Activated B cell treated with CpG ODN at 0.5 μM for 24 hours (primary cell): ENCODE measurements at regions not wholly inside any gene's neighbourhood (a gene's known extent, or its start where the extent isn't known, plus 50 kb on each side); places are given as distances from the start of the nearest gene placed in this dataset.
"Not testable (repeated sequence)": the region's sequence is repeated elsewhere in the genome, so short reads cannot be mapped to it uniquely, and the experiment has no call there.

ENCODE experiments used
- ATAC-seq: fragments of 200-7000 bp; cut with Tn5 transposase; one replicate; pipeline ENCODE4 v1.10.0; 2021; ENCODE audit warnings: low read depth, mild to moderate bottlenecking, moderate library complexity
- CTCF ChIA-PET: fragments of 350-600 bp; sonication (Branson Sonifier 250); formaldehyde crosslinking; loops from one replicate; lab custom pipeline; 2021; ENCODE audit warnings: antibody characterized with exemption; lab: Charles Lee
- POLR2A ChIA-PET: fragments of 350-600 bp; sonication (Branson Sonifier 250); formaldehyde crosslinking; loops from one replicate; lab custom pipeline; 2021; ENCODE audit warnings: antibody characterized with exemption; lab: Charles Lee
- DNase-seq: peaks from one replicate; pipeline ENCODE4 v3.0.0; 2022
- H3K27ac Mint-ChIP-seq: one replicate; pipeline ENCODE4 v1.8.0; 2020; ENCODE audit warnings: mixed read lengths
- H3K27me3 Mint-ChIP-seq: one replicate; pipeline ENCODE4 v1.8.0; 2021; ENCODE audit warnings: mixed read lengths
- H3K36me3 Mint-ChIP-seq: one replicate; pipeline ENCODE4 v1.8.0; 2021; ENCODE audit warnings: low read depth, mixed read lengths
- H3K4me1 Mint-ChIP-seq: one replicate; pipeline ENCODE4 v1.8.0; 2021; ENCODE audit warnings: mixed read lengths
- H3K4me3 Mint-ChIP-seq: one replicate; pipeline ENCODE4 v1.8.0; 2020; ENCODE audit warnings: mild to moderate bottlenecking, mixed read lengths
- H3K9me3 Mint-ChIP-seq: one replicate; pipeline ENCODE4 v1.8.0; 2020; ENCODE audit warnings: mixed read lengths
- intact Hi-C: fragments of 100-400 bp; cut with micrococcal nuclease; formaldehyde crosslinking; loops from one replicate; pipeline ENCODE4 v1.15.1; 2024
- TF ChIP-seq, protein P1 (sequence below): fragments of 200-600 bp; IDR thresholded peaks from one replicate; pipeline ENCODE4 v1.8.0; 2022; ENCODE audit warnings: antibody characterized with exemption, mild to moderate bottlenecking

DNA sequence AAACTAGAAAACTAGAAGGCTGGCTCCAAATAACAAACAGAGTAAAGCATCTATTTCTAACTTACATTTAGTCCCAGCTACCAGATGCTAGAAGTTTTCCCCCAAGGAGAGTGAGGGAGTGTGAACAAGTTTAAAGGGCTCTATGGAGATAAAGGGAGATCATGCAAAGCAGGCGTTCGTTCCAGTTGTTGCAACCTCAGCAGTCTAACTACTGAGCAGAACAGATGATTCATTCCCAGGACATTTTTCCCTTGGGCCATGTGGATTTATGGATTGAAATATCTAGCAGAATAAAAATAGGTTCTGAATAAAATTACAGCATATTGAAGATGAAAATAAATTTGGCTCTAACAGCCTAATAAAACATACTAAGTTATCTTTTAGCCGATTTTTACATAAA lies 154.8 kb upstream of the TTC14 start:
- TF ChIP-seq, protein P1, sequence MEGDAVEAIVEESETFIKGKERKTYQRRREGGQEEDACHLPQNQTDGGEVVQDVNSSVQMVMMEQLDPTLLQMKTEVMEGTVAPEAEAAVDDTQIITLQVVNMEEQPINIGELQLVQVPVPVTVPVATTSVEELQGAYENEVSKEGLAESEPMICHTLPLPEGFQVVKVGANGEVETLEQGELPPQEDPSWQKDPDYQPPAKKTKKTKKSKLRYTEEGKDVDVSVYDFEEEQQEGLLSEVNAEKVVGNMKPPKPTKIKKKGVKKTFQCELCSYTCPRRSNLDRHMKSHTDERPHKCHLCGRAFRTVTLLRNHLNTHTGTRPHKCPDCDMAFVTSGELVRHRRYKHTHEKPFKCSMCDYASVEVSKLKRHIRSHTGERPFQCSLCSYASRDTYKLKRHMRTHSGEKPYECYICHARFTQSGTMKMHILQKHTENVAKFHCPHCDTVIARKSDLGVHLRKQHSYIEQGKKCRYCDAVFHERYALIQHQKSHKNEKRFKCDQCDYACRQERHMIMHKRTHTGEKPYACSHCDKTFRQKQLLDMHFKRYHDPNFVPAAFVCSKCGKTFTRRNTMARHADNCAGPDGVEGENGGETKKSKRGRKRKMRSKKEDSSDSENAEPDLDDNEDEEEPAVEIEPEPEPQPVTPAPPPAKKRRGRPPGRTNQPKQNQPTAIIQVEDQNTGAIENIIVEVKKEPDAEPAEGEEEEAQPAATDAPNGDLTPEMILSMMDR, result no peak
- peaks cover 2% of the 10 kb centered on the region for H3K9me3 Mint-ChIP-seq
- H3K27me3 Mint-ChIP-seq, result no peaks in the 10 kb centered on the region
- DNase-seq, result no peak
- ChIA-PET POLR2A (no interaction called here), CTCF (no interaction called here)
- intact Hi-C loops, result no loop called here
- no peaks in the 10 kb centered on the region for H3K36me3 Mint-ChIP-seq
- no peaks in the 10 kb centered on the region for H3K4me1 Mint-ChIP-seq
- ATAC-seq, result no peak
- H3K4me3 Mint-ChIP-seq, result no peak overlapping the region
- no peak overlapping the region for H3K27ac Mint-ChIP-seq

DNA sequence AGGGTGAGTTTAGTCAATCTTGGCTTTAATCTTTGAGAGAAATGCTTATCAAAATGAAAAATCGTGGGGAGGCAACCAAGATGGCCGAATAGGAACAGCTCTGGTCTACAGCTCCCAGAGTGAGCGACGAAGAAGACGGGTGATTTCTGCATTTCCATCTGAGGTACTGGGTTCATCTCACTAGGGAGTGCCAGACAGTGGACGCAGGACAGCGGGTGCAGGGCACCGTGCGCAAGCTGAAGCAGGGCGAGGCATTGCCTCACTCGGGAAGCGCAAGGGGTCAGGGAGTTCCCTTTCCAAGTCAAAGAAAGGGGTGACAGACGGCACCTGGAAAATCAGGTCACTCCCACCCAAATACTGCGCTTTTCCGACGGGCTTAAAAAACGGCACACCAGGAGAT lies 153.6 kb upstream of the TTC14 start:
- H3K4me3 Mint-ChIP-seq, H3K27me3 Mint-ChIP-seq, H3K27ac Mint-ChIP-seq, POLR2A ChIA-PET, ATAC-seq, CTCF ChIA-PET, intact Hi-C loops, DNase-seq, H3K4me1 Mint-ChIP-seq, H3K9me3 Mint-ChIP-seq, H3K36me3 Mint-ChIP-seq: not testable (repeated sequence)

DNA sequence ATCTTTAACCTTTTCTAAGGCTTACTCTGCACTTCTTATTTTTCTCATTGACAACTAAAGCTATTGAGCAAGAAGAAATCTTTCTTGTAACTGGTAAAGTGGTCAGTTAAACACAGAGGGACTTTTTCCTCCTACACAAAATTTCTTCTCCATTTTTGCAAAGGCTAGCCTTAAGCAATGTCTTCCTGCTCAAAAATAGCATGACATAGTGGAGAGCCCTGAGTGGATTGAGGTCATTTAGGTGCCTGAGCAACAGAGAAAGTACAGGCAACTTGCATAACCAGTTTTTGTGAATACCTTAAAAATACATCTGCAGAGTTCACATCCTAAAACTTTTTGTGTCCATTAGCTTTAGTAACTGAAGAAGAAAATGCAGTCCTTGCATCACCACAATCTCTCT lies 144.7 kb upstream of the TTC14 start:
- no peaks in the 10 kb centered on the region for H3K4me1 Mint-ChIP-seq
- TF ChIP-seq, protein P1, result no peak
- no peaks in the 10 kb centered on the region for H3K36me3 Mint-ChIP-seq
- intact Hi-C loops, result no loop called here
- H3K27ac Mint-ChIP-seq, result no peak overlapping the region
- no peaks in the 10 kb centered on the region for H3K9me3 Mint-ChIP-seq
- CTCF ChIA-PET, result no interaction called here
- DNase-seq (no peak), ATAC-seq (no peak)
- no peaks in the 10 kb centered on the region for H3K27me3 Mint-ChIP-seq
- H3K4me3 Mint-ChIP-seq, result no peak overlapping the region
- POLR2A ChIA-PET, result no interaction called here

DNA sequence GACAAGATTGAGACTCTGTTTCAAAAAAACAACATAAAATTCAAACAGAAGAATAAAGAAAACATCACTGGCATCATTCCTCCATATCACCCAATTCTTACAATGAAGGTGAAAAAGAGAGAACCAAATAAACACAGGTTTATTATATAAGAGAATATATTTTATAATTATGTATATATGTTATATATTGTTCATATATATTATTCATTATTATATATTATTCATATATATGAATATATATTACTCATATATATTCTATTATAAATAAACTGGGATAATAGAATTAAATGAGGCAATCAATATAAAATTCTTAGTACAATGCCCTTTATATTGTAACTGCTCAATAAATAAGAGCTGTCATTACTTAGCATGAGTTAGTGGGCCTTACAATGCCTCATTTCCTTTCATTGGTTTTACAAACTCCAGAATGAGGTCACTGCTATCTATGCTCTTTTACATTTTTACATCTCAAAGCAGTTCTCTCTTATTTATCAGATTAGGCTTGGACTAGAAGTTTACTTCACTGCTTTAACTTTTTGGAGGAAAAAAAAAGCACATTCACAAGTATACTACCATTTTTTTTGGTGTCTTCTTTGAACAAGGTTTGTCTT lies 135.5 kb upstream of the TTC14 start:
- Mint-ChIP-seq H3K9me3 (no peaks in the 10 kb centered on the region), H3K4me3 (no peak overlapping the region), H3K27ac (no peak overlapping the region), H3K27me3 (no peaks in the 10 kb centered on the region), H3K36me3 (no peaks in the 10 kb centered on the region), H3K4me1 (no peaks in the 10 kb centered on the region)
- intact Hi-C loops, result no loop called here
- TF ChIP-seq, protein P1, result no peak
- ATAC-seq, result no peak
- DNase-seq, result no peak
- ChIA-PET POLR2A (no interaction called here), CTCF (no interaction called here)

DNA sequence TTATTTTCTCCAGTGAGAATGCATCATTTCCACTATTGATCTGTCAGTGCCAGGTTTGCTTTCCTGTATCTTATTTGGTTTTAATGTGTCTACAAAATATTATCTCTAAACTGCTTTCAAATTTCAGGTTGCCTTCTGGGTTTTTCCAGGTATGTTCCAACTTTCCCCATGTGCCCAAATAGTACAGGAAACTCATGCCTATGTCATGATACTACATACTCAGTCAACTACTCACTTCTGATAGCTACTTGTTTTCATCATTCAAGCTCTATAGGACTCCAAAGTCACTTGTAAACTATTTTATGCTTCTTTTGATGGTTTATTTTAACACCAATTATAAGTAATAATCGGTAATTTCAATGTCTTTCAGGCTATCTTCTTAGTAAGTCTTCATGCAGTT lies 134.8 kb upstream of the TTC14 start:
- intact Hi-C loops, result no loop called here
- Mint-ChIP-seq H3K4me1 (no peaks in the 10 kb centered on the region), H3K36me3 (no peaks in the 10 kb centered on the region), H3K27me3 (no peaks in the 10 kb centered on the region), H3K4me3 (no peak overlapping the region), H3K27ac (no peak overlapping the region), H3K9me3 (no peaks in the 10 kb centered on the region)
- ATAC-seq (no peak), DNase-seq (no peak)
- ChIA-PET POLR2A (no interaction called here), CTCF (no interaction called here)
- TF ChIP-seq, protein P1, result no peak

DNA sequence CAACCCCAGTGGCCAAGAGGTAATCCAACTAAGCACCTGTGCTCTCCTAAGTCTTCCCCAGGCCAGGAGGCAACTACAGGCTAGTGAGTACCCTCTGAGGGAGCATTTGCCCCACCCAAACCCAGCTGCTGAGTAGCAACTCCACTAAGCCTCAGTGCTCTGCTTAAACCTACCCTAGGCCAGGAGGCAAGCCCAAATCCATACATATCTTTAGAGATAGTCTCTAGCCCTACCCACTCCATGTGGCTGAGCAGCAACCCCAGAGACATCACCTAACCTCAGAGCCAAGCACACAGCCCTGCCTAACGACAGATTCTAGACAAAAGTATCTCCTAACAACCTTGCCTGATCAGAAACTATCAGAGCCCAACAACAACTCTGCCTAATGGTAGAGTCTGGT lies 132.8 kb upstream of the TTC14 start:
- Mint-ChIP-seq H3K9me3 (no peaks in the 10 kb centered on the region), H3K36me3 (no peaks in the 10 kb centered on the region), H3K27ac (no peak overlapping the region), H3K27me3 (no peaks in the 10 kb centered on the region), H3K4me3 (no peak overlapping the region), H3K4me1 (no peaks in the 10 kb centered on the region)
- intact Hi-C loops, result no loop called here
- ChIA-PET CTCF (no interaction called here), POLR2A (no interaction called here)
- no peak for ATAC-seq
- TF ChIP-seq, protein P1, result no peak
- no peak for DNase-seq
